Glutamatergic neuron (in vitro differentiated cells): ENCODE measurements at regions not wholly inside any gene's neighbourhood (a gene's known extent, or its start where the extent isn't known, plus 50 kb on each side); places are given as distances from the start of the nearest gene placed in this dataset.

Source experiments
- DNase-seq: peaks from one replicate; pipeline ENCODE4 v3.0.0; 2022
- H3K27ac Mint-ChIP-seq: one replicate; pipeline ENCODE4 v1.8.0; 2020; ENCODE audit warnings: mild to moderate bottlenecking, mixed read lengths, inconsistent platforms; ENCODE audit not compliant: unreplicated experiment
- H3K27me3 Mint-ChIP-seq: one replicate; pipeline ENCODE4 v1.8.0; 2020; ENCODE audit warnings: mild to moderate bottlenecking, moderate library complexity, mixed read lengths, inconsistent platforms; ENCODE audit not compliant: unreplicated experiment
- H3K36me3 Mint-ChIP-seq: one replicate; pipeline ENCODE4 v1.8.0; 2020; ENCODE audit warnings: mild to moderate bottlenecking, mixed read lengths, inconsistent platforms; ENCODE audit not compliant: unreplicated experiment
- H3K4me1 Mint-ChIP-seq: one replicate; pipeline ENCODE4 v1.8.0; 2020; ENCODE audit warnings: mild to moderate bottlenecking, low read depth, mixed read lengths, inconsistent platforms; ENCODE audit not compliant: unreplicated experiment
- H3K4me3 Mint-ChIP-seq: one replicate; pipeline ENCODE4 v1.8.0; 2020; ENCODE audit warnings: mild to moderate bottlenecking, mixed read lengths, inconsistent platforms; ENCODE audit not compliant: unreplicated experiment
- H3K9me3 Mint-ChIP-seq: one replicate; pipeline ENCODE4 v1.8.0; 2020; ENCODE audit warnings: mild to moderate bottlenecking, moderate library complexity, mixed read lengths, inconsistent platforms; ENCODE audit not compliant: unreplicated experiment
- TF ChIP-seq, protein P1 (sequence below): fragments of 200-600 bp; sonication (generic); IDR thresholded peaks from one replicate; pipeline ENCODE4 v1.5.0; 2021; ENCODE audit not compliant: partially characterized antibody, unreplicated experiment

DNA sequence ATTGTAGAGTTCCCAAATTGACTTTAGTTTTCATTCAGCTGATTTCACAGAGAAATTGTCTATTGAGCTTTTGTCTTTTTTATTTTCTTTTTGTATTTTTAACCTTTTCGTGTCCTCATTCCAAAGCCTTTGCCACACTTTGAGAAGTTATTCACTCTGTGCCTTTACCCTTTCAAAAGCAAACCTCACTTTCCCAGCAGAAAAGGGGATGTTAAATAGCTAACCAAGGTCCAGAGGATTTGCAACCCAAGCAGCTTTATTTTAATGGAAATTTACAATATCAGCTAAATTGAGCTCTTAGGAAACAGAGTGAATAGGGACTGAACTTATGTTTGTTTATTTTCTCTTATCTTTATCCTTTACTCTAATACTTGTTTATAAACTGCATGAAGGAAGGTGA, 428.8 kb downstream of the PCDH7 start:
- TF ChIP-seq, protein P1, sequence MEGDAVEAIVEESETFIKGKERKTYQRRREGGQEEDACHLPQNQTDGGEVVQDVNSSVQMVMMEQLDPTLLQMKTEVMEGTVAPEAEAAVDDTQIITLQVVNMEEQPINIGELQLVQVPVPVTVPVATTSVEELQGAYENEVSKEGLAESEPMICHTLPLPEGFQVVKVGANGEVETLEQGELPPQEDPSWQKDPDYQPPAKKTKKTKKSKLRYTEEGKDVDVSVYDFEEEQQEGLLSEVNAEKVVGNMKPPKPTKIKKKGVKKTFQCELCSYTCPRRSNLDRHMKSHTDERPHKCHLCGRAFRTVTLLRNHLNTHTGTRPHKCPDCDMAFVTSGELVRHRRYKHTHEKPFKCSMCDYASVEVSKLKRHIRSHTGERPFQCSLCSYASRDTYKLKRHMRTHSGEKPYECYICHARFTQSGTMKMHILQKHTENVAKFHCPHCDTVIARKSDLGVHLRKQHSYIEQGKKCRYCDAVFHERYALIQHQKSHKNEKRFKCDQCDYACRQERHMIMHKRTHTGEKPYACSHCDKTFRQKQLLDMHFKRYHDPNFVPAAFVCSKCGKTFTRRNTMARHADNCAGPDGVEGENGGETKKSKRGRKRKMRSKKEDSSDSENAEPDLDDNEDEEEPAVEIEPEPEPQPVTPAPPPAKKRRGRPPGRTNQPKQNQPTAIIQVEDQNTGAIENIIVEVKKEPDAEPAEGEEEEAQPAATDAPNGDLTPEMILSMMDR, result no peak
- H3K4me1 Mint-ChIP-seq, result no peaks in the 10 kb centered on the region
- H3K4me3 Mint-ChIP-seq, result no peak overlapping the region
- H3K27me3 Mint-ChIP-seq, result no peaks in the 10 kb centered on the region
- H3K27ac Mint-ChIP-seq, result no peak overlapping the region
- no peaks in the 10 kb centered on the region for H3K9me3 Mint-ChIP-seq
- no peak for DNase-seq
- H3K36me3 Mint-ChIP-seq, result no peaks in the 10 kb centered on the region

DNA sequence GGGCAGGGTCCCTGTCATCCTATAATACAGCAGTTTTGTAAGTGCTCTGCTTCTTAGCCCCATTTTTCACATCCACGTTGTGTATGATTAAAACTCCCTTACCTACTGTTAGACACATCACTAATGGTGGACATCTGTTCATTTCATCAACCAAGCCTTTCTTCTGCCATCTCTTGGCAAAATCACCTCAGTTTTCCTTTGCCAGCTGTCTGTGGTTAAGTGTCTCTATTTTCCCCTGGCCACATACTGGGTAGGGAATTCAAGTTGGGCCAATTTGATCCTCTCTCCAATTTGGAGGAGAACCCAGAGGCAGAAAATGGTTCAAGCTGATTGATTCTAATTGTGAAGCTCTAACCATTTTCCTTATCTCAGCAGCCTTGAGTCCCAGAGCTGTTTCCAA, 436.1 kb downstream of the PCDH7 start:
- Mint-ChIP-seq H3K36me3 (no peaks in the 10 kb centered on the region), H3K9me3 (no peaks in the 10 kb centered on the region), H3K27me3 (peaks cover 1% of the 10 kb centered on the region), H3K4me3 (no peak overlapping the region), H3K27ac (no peak overlapping the region), H3K4me1 (no peaks in the 10 kb centered on the region)
- TF ChIP-seq, protein P1, result no peak
- no peak for DNase-seq

DNA sequence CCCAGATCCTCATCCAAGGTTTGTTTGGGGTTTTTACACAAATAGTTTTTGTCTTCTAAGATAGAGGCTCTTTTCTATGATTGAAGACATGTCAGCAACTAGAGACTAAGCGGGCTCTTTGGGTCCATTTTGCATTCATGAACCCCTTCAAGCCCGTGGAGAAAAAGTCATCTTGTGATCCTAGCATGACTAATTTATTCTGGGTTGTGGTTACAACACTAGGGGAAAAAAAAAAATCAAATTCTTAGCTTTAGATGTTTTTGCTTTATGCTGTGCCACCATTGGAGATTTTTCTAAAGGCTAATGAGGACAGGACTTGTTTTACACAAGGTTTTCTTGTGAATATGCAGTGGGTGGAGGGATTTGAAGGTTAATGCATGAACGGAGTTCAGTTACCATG, 440.0 kb downstream of the PCDH7 start:
- TF ChIP-seq, protein P1, result no peak
- DNase-seq, result no peak
- no peak overlapping the region for H3K27ac Mint-ChIP-seq
- no peaks in the 10 kb centered on the region for H3K36me3 Mint-ChIP-seq
- no peaks in the 10 kb centered on the region for H3K4me1 Mint-ChIP-seq
- peaks cover 1% of the 10 kb centered on the region for H3K27me3 Mint-ChIP-seq
- no peak overlapping the region for H3K4me3 Mint-ChIP-seq
- no peaks in the 10 kb centered on the region for H3K9me3 Mint-ChIP-seq

DNA sequence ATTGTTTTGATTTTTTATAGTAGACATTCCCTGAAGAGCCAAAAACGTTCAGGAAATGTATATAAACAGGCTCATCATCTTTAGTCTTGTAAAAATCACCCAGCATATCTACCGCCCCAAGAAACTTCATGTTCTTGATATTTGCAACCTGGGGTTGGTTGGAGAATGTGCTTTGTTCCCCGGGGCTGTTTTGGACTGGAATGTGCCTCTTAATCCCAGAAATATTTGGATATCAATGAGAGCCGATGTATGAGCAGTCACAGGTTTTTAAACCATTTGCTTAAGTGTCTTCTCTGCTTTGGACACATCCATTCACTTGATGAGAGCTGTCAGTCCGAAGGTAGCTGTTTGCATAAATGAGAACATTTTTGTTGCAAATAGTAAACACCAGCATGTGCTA, 449.7 kb downstream of the PCDH7 start:
- peaks cover 4% of the 10 kb centered on the region for H3K4me1 Mint-ChIP-seq
- DNase-seq, result no peak
- H3K36me3 Mint-ChIP-seq, result no peaks in the 10 kb centered on the region
- H3K27me3 Mint-ChIP-seq, result no peaks in the 10 kb centered on the region
- H3K9me3 Mint-ChIP-seq, result no peaks in the 10 kb centered on the region
- H3K4me3 Mint-ChIP-seq, result no peak overlapping the region
- peak overlapping the region; percentile 26 for H3K27ac Mint-ChIP-seq
- TF ChIP-seq, protein P1, result no peak

DNA sequence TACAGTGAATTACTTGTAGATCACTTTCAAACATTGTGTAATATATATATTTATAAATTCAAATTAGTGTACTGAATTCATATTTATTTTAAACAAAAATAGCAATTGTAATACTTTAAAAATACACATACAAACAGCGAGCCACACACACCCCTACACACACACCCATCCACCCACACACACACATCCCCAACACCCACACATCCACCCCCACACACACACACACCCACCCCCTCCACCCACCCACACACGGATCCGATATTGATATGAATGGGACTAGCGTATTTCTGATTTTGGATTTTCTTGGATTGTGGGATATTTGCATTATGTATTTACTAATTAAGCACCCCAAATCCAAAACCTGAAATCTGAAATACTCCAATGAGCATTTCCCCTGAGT, 451.2 kb downstream of the PCDH7 start:
- no peak overlapping the region for H3K4me3 Mint-ChIP-seq
- no peaks in the 10 kb centered on the region for H3K36me3 Mint-ChIP-seq
- peaks cover 4% of the 10 kb centered on the region for H3K4me1 Mint-ChIP-seq

More for the DNA sequence above, 451.2 kb downstream of the PCDH7 start:
- Mint-ChIP-seq H3K27ac (no peak overlapping the region), H3K27me3 (no peaks in the 10 kb centered on the region), H3K9me3 (no peaks in the 10 kb centered on the region)
- no peak for DNase-seq
- TF ChIP-seq, protein P1, result no peak
